DOHH2 (cell line): ENCODE measurements at regions not wholly inside any gene's neighbourhood (a gene's known extent, or its start where the extent isn't known, plus 50 kb on each side); places are given as distances from the start of the nearest gene placed in this dataset.

Experiments
- CTCF ChIP-seq: fragments of 200-600 bp; sonication (generic); IDR thresholded peaks from one replicate; pipeline ENCODE4 v1.5.1; 2014; ENCODE audit warnings: antibody characterized with exemption, mild to moderate bottlenecking, low read depth, low read length; ENCODE audit not compliant: poor library complexity, severe bottlenecking
- EZH2phosphoT487 ChIP-seq: fragments of 200-600 bp; sonication (generic); IDR thresholded peaks from 2 replicates; pipeline ENCODE4 v1.6.1; 2017; ENCODE audit warnings: borderline replicate concordance, mild to moderate bottlenecking, antibody characterized with exemption, low read length, moderate library complexity, mixed read lengths

GRCh38 chr7:42735081-42735480 lies 176.8 kb downstream of the C7orf25 start:
- TF ChIP-seq CTCF (no peak), EZH2phosphoT487 (no peak)
